Gastroesophageal sphincter (tissue), 4 donors: ENCODE measurements at regions not wholly inside any gene's neighbourhood (a gene's known extent, or its start where the extent isn't known, plus 50 kb on each side); places are given as distances from the start of the nearest gene placed in this dataset.

Source experiments
- ATAC-seq: fragments of 150-250 bp; one replicate; pipeline ENCODE4 v1.9.1; 2016; ENCODE audit warnings: mild to moderate bottlenecking, moderate library complexity
- H3K27ac ChIP-seq, 4 donors: fragments of 200-600 bp; sonication (generic) in 3 of 4; 1 replicate in 3 of 4; 2 replicates in 1 of 4; pipeline ENCODE4 v1.5.1; 2016 to 2019
- H3K27me3 ChIP-seq: fragments of 200-600 bp; sonication (generic); one replicate; pipeline ENCODE4 v1.5.1; 2019
- H3K36me3 ChIP-seq, 2 donors: fragments of 200-600 bp; sonication (generic); one replicate each; pipeline ENCODE4 v1.5.1; 2019; ENCODE audit warnings: control low read depth in 1 of 2
- H3K4me1 ChIP-seq, 3 donors: fragments of 200-600 bp; sonication (generic); 1 replicate in 2 of 3; 2 replicates in 1 of 3; pipeline ENCODE4 v1.5.1; 2016 to 2019; ENCODE audit warnings: control low read depth in 2 of 3
- H3K4me3 ChIP-seq, 2 donors: fragments of 200-600 bp; sonication (generic); one replicate each; pipeline ENCODE4 v1.5.1; 2019; ENCODE audit warnings: mild to moderate bottlenecking in 1 of 2, moderate library complexity in 1 of 2
- H3K9me3 ChIP-seq, 3 donors: fragments of 200-600 bp; sonication (generic); one replicate each; pipeline ENCODE4 v1.5.1; 2017 to 2019; ENCODE audit warnings: control low read depth in 2 of 3
- EP300 ChIP-seq: sonication (generic); formaldehyde crosslinking; IDR thresholded peaks from one replicate; pipeline ENCODE4 v1.6.1; 2017; ENCODE audit warnings: antibody characterized with exemption, mild to moderate bottlenecking
- POLR2A ChIP-seq, 2 donors: fragments of 450-650 bp; IDR thresholded peaks; one replicate each; pipeline ENCODE4 v1.6.1; 2017; ENCODE audit warnings: antibody characterized with exemption in 2 of 2, mild to moderate bottlenecking in 2 of 2, moderate library complexity in 1 of 2
- POLR2AphosphoS5 ChIP-seq: sonication (generic); formaldehyde crosslinking; IDR thresholded peaks from one replicate; pipeline ENCODE4 v1.6.1; 2017; ENCODE audit warnings: antibody characterized with exemption
- WGBS, 2 donors: methylation state at CpG; one replicate each; pipeline ENCODE4 v1.1.5; 2018; ENCODE audit warnings: low coverage in 1 of 2; 5-methylcytosine and 5-hydroxymethylcytosine counted together
- TF ChIP-seq, protein P1 (sequence below), 4 experiments: fragments of 200-600 bp in 2 of 4; fragments of 450-650 bp in 2 of 4; sonication (generic) in 1 of 4; IDR thresholded peaks; one replicate each; pipeline ENCODE4 v1.5.1; 2017 to 2019; ENCODE audit warnings: antibody characterized with exemption in 4 of 4, mild to moderate bottlenecking in 2 of 4, moderate library complexity in 2 of 4

DNA sequence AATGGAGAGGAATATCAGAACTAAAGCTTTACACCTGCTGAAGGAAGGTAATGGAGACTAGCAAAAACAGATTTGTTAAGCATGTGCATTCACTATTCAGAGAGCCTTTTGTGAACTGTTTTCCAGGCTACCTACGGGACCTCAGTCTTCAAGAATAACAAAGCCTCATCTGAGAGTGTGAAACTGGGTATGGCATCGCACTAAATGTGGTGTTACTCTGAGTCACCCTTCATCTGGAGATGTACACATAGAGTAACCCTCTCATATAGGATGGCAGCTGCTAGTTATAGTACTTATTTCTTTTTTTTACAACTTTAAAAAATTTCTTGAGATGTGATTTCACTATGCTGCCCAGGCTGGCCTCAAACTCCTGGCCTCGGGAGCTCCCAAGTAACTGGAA lies 306.8 kb downstream of the ZNF608 start:
- H3K4me3 ChIP-seq, result no peak overlapping the region
- WGBS, 2 donors, result 98 to 100% methylated on average over 1 to 3 of the region's 3 CpGs
- no peak for TF ChIP-seq POLR2A (IDR thresholded peaks at IDR 0.05)
- TF ChIP-seq, protein P1, sequence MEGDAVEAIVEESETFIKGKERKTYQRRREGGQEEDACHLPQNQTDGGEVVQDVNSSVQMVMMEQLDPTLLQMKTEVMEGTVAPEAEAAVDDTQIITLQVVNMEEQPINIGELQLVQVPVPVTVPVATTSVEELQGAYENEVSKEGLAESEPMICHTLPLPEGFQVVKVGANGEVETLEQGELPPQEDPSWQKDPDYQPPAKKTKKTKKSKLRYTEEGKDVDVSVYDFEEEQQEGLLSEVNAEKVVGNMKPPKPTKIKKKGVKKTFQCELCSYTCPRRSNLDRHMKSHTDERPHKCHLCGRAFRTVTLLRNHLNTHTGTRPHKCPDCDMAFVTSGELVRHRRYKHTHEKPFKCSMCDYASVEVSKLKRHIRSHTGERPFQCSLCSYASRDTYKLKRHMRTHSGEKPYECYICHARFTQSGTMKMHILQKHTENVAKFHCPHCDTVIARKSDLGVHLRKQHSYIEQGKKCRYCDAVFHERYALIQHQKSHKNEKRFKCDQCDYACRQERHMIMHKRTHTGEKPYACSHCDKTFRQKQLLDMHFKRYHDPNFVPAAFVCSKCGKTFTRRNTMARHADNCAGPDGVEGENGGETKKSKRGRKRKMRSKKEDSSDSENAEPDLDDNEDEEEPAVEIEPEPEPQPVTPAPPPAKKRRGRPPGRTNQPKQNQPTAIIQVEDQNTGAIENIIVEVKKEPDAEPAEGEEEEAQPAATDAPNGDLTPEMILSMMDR (IDR thresholded peaks at IDR 0.05), result no peak
- TF ChIP-seq POLR2AphosphoS5, result no peak
- no peak for TF ChIP-seq EP300
- no peak for ATAC-seq
- H3K27ac ChIP-seq, result no peak overlapping the region
- H3K9me3 ChIP-seq, result peaks cover 0 to 9% (median 0%) of the 10 kb centered on the region in 3 donors
- H3K36me3 ChIP-seq, result no peaks in the 10 kb centered on the region
- no peaks in the 10 kb centered on the region for H3K4me1 ChIP-seq
- no peaks in the 10 kb centered on the region for H3K27me3 ChIP-seq

DNA sequence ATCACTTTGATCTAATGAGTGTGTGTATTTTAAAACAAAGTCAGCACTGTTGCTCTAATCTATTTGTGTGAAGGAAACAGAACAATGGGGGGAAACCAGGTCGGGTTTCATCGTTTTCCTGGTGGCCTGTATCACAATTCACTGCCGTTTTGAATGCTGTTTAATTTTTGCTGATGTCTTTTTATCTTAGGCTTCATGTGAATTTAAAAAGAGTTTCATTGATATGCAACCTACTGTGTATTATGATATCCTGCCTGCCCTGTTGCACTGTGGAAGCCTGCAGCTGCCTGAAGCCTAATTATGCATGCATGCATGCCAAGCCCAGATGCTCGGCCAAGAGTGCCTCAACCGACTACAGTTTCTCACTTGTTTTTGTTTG lies 307.5 kb downstream of the ZNF608 start:
- no peak overlapping the region for H3K27ac ChIP-seq
- TF ChIP-seq EP300, result no peak
- TF ChIP-seq POLR2A (IDR thresholded peaks at IDR 0.05), result no peak
- TF ChIP-seq POLR2AphosphoS5, result no peak
- TF ChIP-seq, protein P1 (IDR thresholded peaks at IDR 0.05), result no peak
- WGBS, 2 donors, result 51 to 53% methylated on average over 5 of the region's 5 CpGs
- H3K9me3 ChIP-seq, result peaks cover 0 to 17% (median 0%) of the 10 kb centered on the region in 3 donors
- ATAC-seq, result no peak
- no peaks in the 10 kb centered on the region for H3K4me1 ChIP-seq
- H3K36me3 ChIP-seq, result no peaks in the 10 kb centered on the region
- no peaks in the 10 kb centered on the region for H3K27me3 ChIP-seq
- no peak overlapping the region for H3K4me3 ChIP-seq

DNA sequence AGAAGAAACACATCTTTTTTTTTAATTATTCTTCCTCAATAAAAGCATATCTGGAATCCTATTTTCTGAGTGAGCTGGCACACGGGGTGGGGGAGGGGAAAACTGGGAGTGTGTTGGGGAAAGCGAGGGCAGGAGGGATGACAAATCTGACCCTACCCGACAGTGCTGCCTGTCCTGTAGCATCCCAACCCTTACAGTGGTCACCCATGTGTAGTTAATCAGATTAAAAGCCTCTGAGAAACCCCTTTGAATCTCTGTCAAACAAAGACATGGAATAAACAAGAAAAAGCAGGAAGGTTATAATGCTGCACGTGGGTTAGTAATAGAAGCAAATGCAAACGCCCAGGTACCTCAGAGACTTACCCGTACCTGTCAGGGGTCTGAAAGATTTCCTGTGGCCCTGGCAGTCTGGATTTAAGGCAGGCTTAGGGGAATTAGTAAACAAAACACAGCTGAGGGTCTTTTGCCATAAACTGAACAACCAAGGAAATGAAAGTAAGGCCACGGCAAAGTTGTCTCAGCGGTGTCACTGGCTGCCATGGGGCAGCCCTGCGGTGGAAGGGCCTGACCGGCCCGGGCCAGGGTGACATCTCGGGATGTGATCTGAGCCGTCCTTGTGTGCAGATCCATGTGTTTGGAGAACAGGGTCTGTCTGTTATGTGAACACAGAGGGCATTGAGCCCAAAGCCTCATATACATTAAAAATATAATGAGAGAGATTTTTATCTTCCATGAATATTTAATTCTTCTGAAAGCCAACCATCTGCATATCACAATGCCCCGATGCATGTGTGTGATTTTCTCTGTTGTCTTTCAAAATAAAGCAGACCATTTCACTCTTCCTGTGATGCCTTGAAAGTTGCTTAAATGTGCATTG lies 308.2 kb downstream of the ZNF608 start:
- no peaks in the 10 kb centered on the region for H3K27me3 ChIP-seq
- 76 to 100% methylated on average over 1 to 8 of the region's 14 CpGs for WGBS, 2 donors
- no peak overlapping the region for H3K4me3 ChIP-seq
- no peaks in the 10 kb centered on the region for H3K36me3 ChIP-seq
- no peak overlapping the region for H3K27ac ChIP-seq
- no peak for ATAC-seq
- H3K9me3 ChIP-seq, result peaks cover 0 to 20% (median 0%) of the 10 kb centered on the region in 3 donors
- H3K4me1 ChIP-seq, result no peaks in the 10 kb centered on the region
- TF ChIP-seq, protein P1 (IDR thresholded peaks at IDR 0.05), result no peak
- TF ChIP-seq POLR2AphosphoS5 (no peak), EP300 (no peak), POLR2A (IDR thresholded peaks at IDR 0.05) (no peak)

DNA sequence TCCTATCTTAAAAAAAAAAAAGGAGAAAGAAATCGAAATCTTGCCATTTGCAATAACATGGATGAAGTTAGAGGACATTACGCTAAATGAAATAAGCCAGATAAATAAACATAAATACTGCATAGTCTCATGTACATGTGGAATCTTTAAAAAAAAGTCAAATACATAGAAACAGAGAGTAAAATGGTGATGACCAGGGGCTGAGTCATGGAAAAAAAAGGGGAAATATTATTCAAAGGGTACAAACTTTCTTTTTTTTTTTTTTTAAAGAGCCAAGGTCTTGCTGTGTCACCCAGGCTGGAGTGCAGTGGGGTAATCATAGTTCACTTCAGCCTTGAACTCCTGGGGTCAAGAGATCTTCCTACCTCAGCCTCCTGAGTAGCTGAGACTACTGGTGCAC lies 310.1 kb downstream of the ZNF608 start:
- Histone ChIP-seq H3K4me1 (no peaks in the 10 kb centered on the region), H3K27ac (no peak overlapping the region), H3K27me3 (no peaks in the 10 kb centered on the region), H3K9me3 (peaks cover 0 to 20% (median 0%) of the 10 kb centered on the region in 3 donors), H3K4me3 (no peak overlapping the region), H3K36me3 (no peaks in the 10 kb centered on the region)
- 96 to 100% methylated on average over 2 of the region's 2 CpGs for WGBS, 2 donors
- no peak for ATAC-seq
- TF ChIP-seq EP300 (no peak), POLR2AphosphoS5 (no peak), POLR2A (IDR thresholded peaks at IDR 0.05) (no peak)
- TF ChIP-seq, protein P1 (IDR thresholded peaks at IDR 0.05), result no peak

DNA sequence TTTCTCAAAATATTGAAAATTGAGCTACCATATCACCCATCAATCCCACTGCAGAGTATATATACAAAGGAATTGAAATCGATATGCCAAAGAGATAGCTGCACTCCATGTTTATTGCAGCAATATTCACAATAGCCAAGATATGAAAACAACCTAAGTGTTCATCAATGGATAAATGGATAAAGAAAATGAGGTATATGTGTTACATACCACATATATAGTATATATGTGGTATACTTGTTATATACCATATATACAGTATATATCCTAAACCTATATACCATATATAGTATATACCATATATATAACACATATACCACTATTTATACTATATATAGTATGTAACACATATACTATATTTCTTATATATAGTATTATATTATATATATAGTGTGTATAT lies 313.3 kb downstream of the ZNF608 start:
- Histone ChIP-seq H3K27me3 (no peaks in the 10 kb centered on the region), H3K4me3 (no peak overlapping the region), H3K27ac (no peak overlapping the region), H3K9me3 (peaks cover 0 to 20% (median 0%) of the 10 kb centered on the region in 3 donors), H3K4me1 (no peaks in the 10 kb centered on the region), H3K36me3 (no peaks in the 10 kb centered on the region)
- no peak for ATAC-seq
- 94 to 100% methylated on average over 1 of the region's 1 CpG for WGBS, 2 donors
- TF ChIP-seq, protein P1 (IDR thresholded peaks at IDR 0.05), result no peak
- no peak for TF ChIP-seq POLR2AphosphoS5
- no peak for TF ChIP-seq EP300
- TF ChIP-seq POLR2A (IDR thresholded peaks at IDR 0.05), result no peak
